GM12878 (cell line): ENCODE measurements at regions not wholly inside any gene's neighbourhood (a gene's known extent, or its start where the extent isn't known, plus 50 kb on each side); places are given as distances from the start of the nearest gene placed in this dataset.

ENCODE experiments used
- CBX3 ChIP-seq: fragments of 200-600 bp; sonication (generic); IDR thresholded peaks from 2 replicates; pipeline ENCODE4 v1.6.1; 2016; ENCODE audit warnings: low read depth, borderline replicate concordance
- CTCF ChIP-seq, 3 experiments: IDR thresholded peaks in 2 of 3; conservative IDR thresholded peaks in 1 of 3; 2 replicates each; pipeline ENCODE4 v1.5.1; 2011; ENCODE audit warnings: low read depth in 3 of 3, low read length in 3 of 3, mild to moderate bottlenecking in 3 of 3, control low read depth in 2 of 3, moderate library complexity in 2 of 3, inconsistent platforms in 1 of 3, mixed read lengths in 1 of 3; ENCODE audit not compliant: control insufficient read depth in 2 of 3, insufficient read depth in 1 of 3; ENCODE audit errors: extremely low read depth in 1 of 3
- EZH2 ChIP-seq: IDR thresholded peaks from 2 replicates; pipeline ENCODE4 v1.6.1; 2012; ENCODE audit warnings: low read depth, mild to moderate bottlenecking, control low read depth, inconsistent platforms, low read length, borderline replicate concordance; ENCODE audit not compliant: control insufficient read depth
- NBN ChIP-seq: fragments of 450-650 bp; IDR thresholded peaks from 2 replicates; pipeline ENCODE4 v1.6.1; 2016
- NFXL1 ChIP-seq: fragments of 450-650 bp; IDR thresholded peaks from 2 replicates; pipeline ENCODE4 v1.6.1; 2017; ENCODE audit warnings: antibody characterized with exemption, mild to moderate bottlenecking, borderline replicate concordance
- NRF1 ChIP-seq: conservative IDR thresholded peaks from 2 replicates; pipeline ENCODE4 v1.6.1; 2011; ENCODE audit warnings: mild to moderate bottlenecking, low read depth, low read length, improper control_type of control experiment
- PRDM15 ChIP-seq: fragments of 450-650 bp; formaldehyde crosslinking; IDR thresholded peaks from 2 replicates; pipeline ENCODE4 v1.4.0; 2020; ENCODE audit warnings: mild to moderate bottlenecking, moderate library complexity
- SMC3 ChIP-seq: IDR thresholded peaks from 2 replicates; pipeline ENCODE4 v1.6.1; 2011; ENCODE audit warnings: low read length, improper control_type of control experiment, borderline replicate concordance
- TAF1 ChIP-seq: IDR thresholded peaks from 2 replicates; pipeline ENCODE4 v1.6.1; 2011; ENCODE audit warnings: mild to moderate bottlenecking, low read depth, low read length, borderline replicate concordance

GRCh38 chr17:13398091-13398490, 203.6 kb downstream of the HS3ST3A1 start:
- no peak for TF ChIP-seq SMC3
- no peak for TF ChIP-seq NBN
- TF ChIP-seq CBX3: no peak
- TF ChIP-seq EZH2: no peak
- TF ChIP-seq CTCF (IDR thresholded peaks at IDR 0.05 in 2 of 3, conservative IDR thresholded peaks at IDR 0.05 in 1 of 3; ENCODE audit: control insufficient read depth in 2 of 3, extremely low read depth in 1 of 3, insufficient read depth in 1 of 3, low read depth in 3 of 3, low read length in 3 of 3): no peak
- TF ChIP-seq NFXL1: no peak
- TF ChIP-seq PRDM15 (CRISPR knock-in tag): no peak
- TF ChIP-seq NRF1: no peak
- TF ChIP-seq TAF1: no peak
